SK-N-SH (cell line): ENCODE measurements at regions not wholly inside any gene's neighbourhood (a gene's known extent, or its start where the extent isn't known, plus 50 kb on each side); places are given as distances from the start of the nearest gene placed in this dataset.

Source experiments
- CTCF ChIP-seq: fragments of 200-600 bp; sonication (generic); IDR thresholded peaks from 2 replicates; pipeline ENCODE4 v1.6.1; 2017; ENCODE audit warnings: antibody characterized with exemption, mild to moderate bottlenecking, moderate library complexity
- ELF1 ChIP-seq: IDR thresholded peaks from 2 replicates; pipeline ENCODE4 v1.4.0; 2012
- EP300 ChIP-seq, 2 experiments: IDR thresholded peaks; 2 replicates each; pipeline versions ENCODE4 v1.4.0 to v1.6.1; 2012; ENCODE audit warnings: borderline replicate concordance in 1 of 2, low read depth in 1 of 2, low read length in 1 of 2
- GABPA ChIP-seq: IDR thresholded peaks from 2 replicates; pipeline ENCODE4 v1.4.0; 2012; ENCODE audit warnings: low read depth, mild to moderate bottlenecking
- MAX ChIP-seq: IDR thresholded peaks from 2 replicates; pipeline ENCODE4 v1.4.0; 2012; ENCODE audit warnings: low read depth
- NFIC ChIP-seq: IDR thresholded peaks from 2 replicates; pipeline ENCODE4 v1.4.0; 2012; ENCODE audit warnings: borderline replicate concordance
- POLR2AphosphoS5 ChIP-seq: IDR thresholded peaks from 2 replicates; pipeline ENCODE4 v1.6.1; 2012; ENCODE audit warnings: low read depth, low read length
- SIN3A ChIP-seq: IDR thresholded peaks from 2 replicates; pipeline ENCODE4 v1.6.1; 2012; ENCODE audit warnings: low read depth, mild to moderate bottlenecking, low read length, moderate library complexity, borderline replicate concordance
- TAF1 ChIP-seq: IDR thresholded peaks from 2 replicates; pipeline ENCODE4 v1.6.1; 2012; ENCODE audit warnings: low read depth, mild to moderate bottlenecking, low read length, moderate library complexity, borderline replicate concordance
- TEAD4 ChIP-seq: IDR thresholded peaks from 2 replicates; pipeline ENCODE4 v1.4.0; 2012; ENCODE audit warnings: mild to moderate bottlenecking, borderline replicate concordance; ENCODE audit not compliant: insufficient read depth
- USF2 ChIP-seq: fragments of 150-350 bp; IDR thresholded peaks from 2 replicates; pipeline ENCODE4 v1.6.1; 2017; ENCODE audit warnings: antibody characterized with exemption, low read length, low read depth, borderline replicate concordance
- YY1 ChIP-seq: IDR thresholded peaks from 2 replicates; pipeline ENCODE4 v1.4.0; 2012; ENCODE audit warnings: low read depth, mild to moderate bottlenecking

- TF ChIP-seq CTCF (no peak), GABPA (no peak), POLR2AphosphoS5 (no peak), TEAD4 (no peak), MAX (no peak), YY1 (no peak), ELF1 (no peak), USF2 (no peak), EP300 (IDR thresholded peaks at IDR 0.05; ENCODE audit: borderline replicate concordance in 1 of 2, low read depth in 1 of 2, low read length in 1 of 2) (no peak), NFIC (no peak), SIN3A (no peak), TAF1 (no peak)
Measured at GRCh38 chr12:28709986-28710685, 438.9 kb upstream of the FAR2 start.
